Renal pelvis (tissue), 1 donor: ENCODE measurements at regions not wholly inside any gene's neighbourhood (a gene's known extent, or its start where the extent isn't known, plus 50 kb on each side); places are given as distances from the start of the nearest gene placed in this dataset.

ENCODE experiments used
- DNase-seq: peaks from one replicate; pipeline ENCODE4 v3.0.0-alpha.2; 2013

- DNase-seq: no peak
Observed at GRCh38 chr5:175285261-175285660, 158.7 kb downstream of the DRD1 start.

- no peak for DNase-seq
Observed at GRCh38 chr5:175284806-175285205, 159.2 kb downstream of the DRD1 start.

GRCh38 chr5:175282611-175283225 lies 161.3 kb downstream of the DRD1 start:
- DNase-seq: no peak

- no peak for DNase-seq
Observed at GRCh38 chr5:175281714-175282113, 162.3 kb downstream of the DRD1 start.

GRCh38 chr5:175281257-175281656 lies 162.7 kb downstream of the DRD1 start:
- no peak for DNase-seq

GRCh38 chr5:175279506-175279905 lies 164.5 kb downstream of the DRD1 start:
- no peak for DNase-seq

- no peak for DNase-seq
Observed at GRCh38 chr5:175275748-175276147, 168.2 kb downstream of the DRD1 start.

GRCh38 chr5:175275097-175275496 lies 168.9 kb downstream of the DRD1 start:
- DNase-seq: no peak

GRCh38 chr5:175274171-175274570 lies 169.8 kb downstream of the DRD1 start:
- DNase-seq: no peak

GRCh38 chr5:175264406-175264805 lies 179.6 kb downstream of the DRD1 start:
- no peak for DNase-seq

GRCh38 chr5:175263776-175264175 lies 180.2 kb downstream of the DRD1 start:
- no peak for DNase-seq

GRCh38 chr5:175261526-175261925 lies 182.5 kb downstream of the DRD1 start:
- no peak for DNase-seq

- DNase-seq: no peak
Observed at GRCh38 chr5:175261037-175261436, 182.9 kb downstream of the DRD1 start.

- DNase-seq: no peak
Observed at GRCh38 chr5:175257847-175258194, 186.2 kb downstream of the DRD1 start.

GRCh38 chr5:175257128-175257846 lies 186.7 kb downstream of the DRD1 start:
- DNase-seq: no peak

- no peak for DNase-seq
Observed at GRCh38 chr5:175254155-175254554, 189.8 kb downstream of the DRD1 start.

GRCh38 chr5:175253597-175253996 lies 190.4 kb downstream of the DRD1 start:
- DNase-seq: no peak

GRCh38 chr5:175252234-175252805 lies 191.7 kb downstream of the DRD1 start:
- no peak for DNase-seq

- DNase-seq: no peak
Observed at GRCh38 chr5:175250426-175250825, 193.6 kb downstream of the DRD1 start.

GRCh38 chr5:175248416-175248905 lies 195.5 kb downstream of the DRD1 start:
- no peak for DNase-seq

GRCh38 chr5:175246889-175247520 lies 197.0 kb downstream of the DRD1 start:
- DNase-seq: no peak

GRCh38 chr5:175246242-175246888 lies 197.6 kb downstream of the DRD1 start:
- no peak for DNase-seq
